GM12878 (cell line): ENCODE measurements at regions not wholly inside any gene's neighbourhood (a gene's known extent, or its start where the extent isn't known, plus 50 kb on each side); places are given as distances from the start of the nearest gene placed in this dataset.

Source experiments
- BCL3 ChIP-seq: IDR thresholded peaks from 2 replicates; pipeline ENCODE4 v1.6.1; 2011; ENCODE audit warnings: borderline replicate concordance, low read depth, mild to moderate bottlenecking, moderate library complexity, low read length; ENCODE audit not compliant: insufficient read depth, poor library complexity, severe bottlenecking
- CREM ChIP-seq: IDR thresholded peaks from 2 replicates; pipeline ENCODE4 v1.6.1; 2014; ENCODE audit warnings: antibody characterized with exemption, low read depth
- CUX1 ChIP-seq: IDR thresholded peaks from 2 replicates; pipeline ENCODE4 v1.6.1; 2012; ENCODE audit warnings: improper control_type of control experiment, low read depth, low read length; ENCODE audit not compliant: insufficient replicate concordance
- DPF2 ChIP-seq: fragments of 450-650 bp; IDR thresholded peaks from 2 replicates; pipeline ENCODE4 v1.6.1; 2017; ENCODE audit warnings: mild to moderate bottlenecking
- E2F4 ChIP-seq: IDR thresholded peaks from 2 replicates; pipeline ENCODE4 v1.6.1; 2012; ENCODE audit warnings: low read depth, low read length, improper control_type of control experiment
- MTA2 ChIP-seq: fragments of 450-650 bp; IDR thresholded peaks from 2 replicates; pipeline ENCODE4 v1.6.1; 2016; ENCODE audit warnings: low read depth, mild to moderate bottlenecking, moderate library complexity
- MXI1 ChIP-seq: fragments of 150-350 bp; IDR thresholded peaks from 2 replicates; pipeline ENCODE4 v1.6.1; 2011; ENCODE audit warnings: low read depth, mild to moderate bottlenecking, inconsistent platforms, low read length, improper control_type of control experiment
- NBN ChIP-seq: fragments of 450-650 bp; IDR thresholded peaks from 2 replicates; pipeline ENCODE4 v1.6.1; 2016
- NKRF ChIP-seq: fragments of 450-650 bp; conservative IDR thresholded peaks from 2 replicates; pipeline ENCODE4 v1.6.1; 2017; ENCODE audit warnings: mild to moderate bottlenecking, moderate library complexity
- PAX5 ChIP-seq: IDR thresholded peaks from 2 replicates; pipeline ENCODE4 v1.6.1; 2011; ENCODE audit warnings: low read depth, low read length, borderline replicate concordance
- PBX3 ChIP-seq: IDR thresholded peaks from 2 replicates; pipeline ENCODE4 v1.6.1; 2011; ENCODE audit warnings: mild to moderate bottlenecking, low read depth, low read length, moderate library complexity; ENCODE audit not compliant: insufficient replicate concordance
- PKNOX1 ChIP-seq: fragments of 450-650 bp; IDR thresholded peaks from 2 replicates; pipeline ENCODE4 v1.6.1; 2016; ENCODE audit warnings: mild to moderate bottlenecking
- RCOR1 ChIP-seq: conservative IDR thresholded peaks from 2 replicates; pipeline ENCODE4 v1.6.1; 2012; ENCODE audit warnings: low read depth, low read length, improper control_type of control experiment
- SUPT20H ChIP-seq: IDR thresholded peaks from 2 replicates; pipeline ENCODE4 v1.6.1; 2011; ENCODE audit warnings: low read depth, mild to moderate bottlenecking, low read length, moderate library complexity, borderline replicate concordance; ENCODE audit not compliant: control insufficient read depth
- TARDBP ChIP-seq: IDR thresholded peaks from 2 replicates; pipeline ENCODE4 v1.6.1; 2016; ENCODE audit warnings: borderline replicate concordance
- ZSCAN29 ChIP-seq: fragments of 450-650 bp; IDR thresholded peaks from 2 replicates; pipeline ENCODE4 v1.6.1; 2017; ENCODE audit warnings: mild to moderate bottlenecking, moderate library complexity

- TF ChIP-seq CUX1 = peak; percentile 75
- TF ChIP-seq NBN = no peak; the same call in none of the 2 replicates
- TF ChIP-seq E2F4 = no peak
- peak; percentile 42; the same call in 1 of the 2 replicates for TF ChIP-seq TARDBP
- peak; percentile 95 for TF ChIP-seq DPF2
- TF ChIP-seq MXI1 = peak; percentile 45; the same call in 1 of the 2 replicates
- peak; percentile 86 for TF ChIP-seq PKNOX1
- 0 out of 2 replicates have a peak, but pooled peaks have one; percentile 35 for TF ChIP-seq ZSCAN29
- no peak; the same call in 1 of the 2 replicates for TF ChIP-seq RCOR1
- peak; percentile 27; the same call in 1 of the 2 replicates for TF ChIP-seq CREM
- peak; percentile 87 for TF ChIP-seq BCL3
- TF ChIP-seq PBX3 = peak; percentile 58
- no peak for TF ChIP-seq SUPT20H
- TF ChIP-seq PAX5 = peak; percentile 74; the same call in 1 of the 2 replicates
- peak; percentile 86 for TF ChIP-seq MTA2
- TF ChIP-seq NKRF = peak; percentile 13; the same call in 1 of the 2 replicates
Measured at GRCh38 chr2:64932371-64933216, 56.6 kb upstream of the SLC1A4 start (continued).
